CD4-positive, alpha-beta T cell treated with Interleukin-17A for 1 hour (primary cell): ENCODE measurements at regions not wholly inside any gene's neighbourhood (a gene's known extent, or its start where the extent isn't known, plus 50 kb on each side); places are given as distances from the start of the nearest gene placed in this dataset.
"Not testable (repeated sequence)": the region's sequence is repeated elsewhere in the genome, so short reads cannot be mapped to it uniquely, and the experiment has no call there.

Experiments
- DNase-seq: peaks from one replicate; pipeline ENCODE4 v3.0.0-alpha.2; 2020

GRCh38 chr1:83369853-83370252, 629.1 kb downstream of the TTLL7 start:
- not testable (repeated sequence) for DNase-seq

GRCh38 chr1:83365320-83365719, 633.6 kb downstream of the TTLL7 start:
- DNase-seq = not testable (repeated sequence)

GRCh38 chr1:83345375-83345774, 653.6 kb downstream of the TTLL7 start:
- DNase-seq = not testable (repeated sequence)

GRCh38 chr1:83343767-83344166, 655.2 kb downstream of the TTLL7 start:
- DNase-seq = peak; percentile 3

GRCh38 chr1:83342995-83343394, 655.9 kb downstream of the TTLL7 start:
- DNase-seq = not testable (repeated sequence)

- DNase-seq = not testable (repeated sequence)
Measured at GRCh38 chr1:83332308-83332707, 666.6 kb downstream of the TTLL7 start.

- DNase-seq = no peak
Measured at GRCh38 chr1:83318366-83318765, 680.6 kb downstream of the TTLL7 start.

GRCh38 chr1:83315446-83315845, 683.5 kb downstream of the TTLL7 start:
- DNase-seq = not testable (repeated sequence)

GRCh38 chr1:83310161-83310560, 688.8 kb downstream of the TTLL7 start:
- DNase-seq = not testable (repeated sequence)

GRCh38 chr1:83309035-83309434, 689.9 kb downstream of the TTLL7 start:
- not testable (repeated sequence) for DNase-seq

- DNase-seq = not testable (repeated sequence)
Measured at GRCh38 chr1:83306811-83307210, 692.1 kb downstream of the TTLL7 start.

GRCh38 chr1:83295594-83295993, 703.3 kb downstream of the TTLL7 start:
- not testable (repeated sequence) for DNase-seq

GRCh38 chr1:83287391-83287790, 711.5 kb downstream of the TTLL7 start:
- DNase-seq = not testable (repeated sequence)

- not testable (repeated sequence) for DNase-seq
Measured at GRCh38 chr1:83274656-83275055, 724.3 kb downstream of the TTLL7 start.

GRCh38 chr1:83272484-83272883, 726.4 kb downstream of the TTLL7 start:
- DNase-seq = not testable (repeated sequence)

- not testable (repeated sequence) for DNase-seq
Measured at GRCh38 chr1:83271834-83272233, 727.1 kb downstream of the TTLL7 start.

GRCh38 chr1:83270801-83271200, 728.1 kb downstream of the TTLL7 start:
- not testable (repeated sequence) for DNase-seq

- not testable (repeated sequence) for DNase-seq
Measured at GRCh38 chr1:83263808-83264207, 735.1 kb downstream of the TTLL7 start.

- not testable (repeated sequence) for DNase-seq
Measured at GRCh38 chr1:83251687-83252086, 747.2 kb downstream of the TTLL7 start.

GRCh38 chr1:83246780-83247179, 752.2 kb downstream of the TTLL7 start:
- not testable (repeated sequence) for DNase-seq

GRCh38 chr1:83244832-83245231, 754.1 kb downstream of the TTLL7 start:
- DNase-seq = not testable (repeated sequence)

GRCh38 chr1:83239568-83239967, 759.4 kb downstream of the TTLL7 start:
- DNase-seq = not testable (repeated sequence)

GRCh38 chr1:83238654-83239053, 760.3 kb downstream of the TTLL7 start:
- not testable (repeated sequence) for DNase-seq

- DNase-seq = not testable (repeated sequence)
Measured at GRCh38 chr1:83219788-83220187, 779.1 kb downstream of the TTLL7 start.

- not testable (repeated sequence) for DNase-seq
Measured at GRCh38 chr1:83218036-83218716, 780.8 kb downstream of the TTLL7 start.
